SK-N-SH (cell line): ENCODE measurements at regions not wholly inside any gene's neighbourhood (a gene's known extent, or its start where the extent isn't known, plus 50 kb on each side); places are given as distances from the start of the nearest gene placed in this dataset.

Source experiments
- CTCF ChIA-PET: fragments of 300-600, 350-600 bp; formaldehyde crosslinking; extraction: SDS; loops from one replicate; lab custom pipeline; 2021; lab: Yijun Ruan, JAX
- POLR2A ChIA-PET: fragments of 350-600 bp; sonication (Branson Sonifier 250); formaldehyde crosslinking; extraction: SDS; loops from one replicate; lab custom pipeline; 2020; ENCODE audit warnings: antibody characterized with exemption, inconsistent platforms; lab: Yijun Ruan, JAX
- DNase-seq: peaks from one replicate; pipeline ENCODE4 v3.0.0; 2012
- H2AFZ ChIP-seq: fragments of 200-600 bp; sonication (generic); 2 replicates; pipeline ENCODE4 v1.8.1; 2016; ENCODE audit warnings: antibody characterized with exemption, mild to moderate bottlenecking, low read depth
- H3F3A ChIP-seq: fragments of 200-600 bp; sonication (generic); replicated peaks from 2 replicates; pipeline ENCODE3; 2016; ENCODE audit warnings: antibody characterized with exemption, mild to moderate bottlenecking; ENCODE audit not compliant: insufficient read depth
- H3K27ac ChIP-seq, 2 experiments: fragments of 200-500 bp in 1 of 2; fragments of 200-600 bp in 1 of 2; sonication (Bioruptor generic) in 1 of 2; sonication (generic), shearing (Covaris generic) in 1 of 2; 2 replicates each; pipeline versions ENCODE4 v1.5.1 to v1.6.1; 2014 to 2016; ENCODE audit warnings: low read depth in 2 of 2, inconsistent platforms in 1 of 2, low read length in 1 of 2, mild to moderate bottlenecking in 1 of 2, mixed read lengths in 1 of 2
- H3K27me3 ChIP-seq: fragments of 200-600 bp; sonication (generic), shearing (Covaris generic); 2 replicates; pipeline ENCODE4 v1.6.1; 2016; ENCODE audit warnings: mixed run types; ENCODE audit not compliant: insufficient read depth
- H3K36me3 ChIP-seq, 2 experiments: fragments of 200-500 bp in 1 of 2; fragments of 200-600 bp in 1 of 2; sonication (Bioruptor generic) in 1 of 2; sonication (generic) in 1 of 2; replicated peaks in 1 of 2; 2 replicates each; pipeline versions ENCODE3 to v1.5.1; 2014 to 2016; ENCODE audit warnings: low read length in 1 of 2, mild to moderate bottlenecking in 1 of 2; ENCODE audit not compliant: insufficient read depth in 2 of 2, control insufficient read depth in 1 of 2
- H3K4me1 ChIP-seq, 2 experiments: fragments of 200-500 bp in 1 of 2; fragments of 200-600 bp in 1 of 2; sonication (Bioruptor generic) in 1 of 2; sonication (generic), shearing (Covaris generic) in 1 of 2; 2 replicates each; pipeline versions ENCODE4 v1.5.1 to v1.6.1; 2014 to 2016; ENCODE audit warnings: low read depth in 1 of 2, low read length in 1 of 2, mixed run types in 1 of 2; ENCODE audit not compliant: insufficient read depth in 2 of 2, control insufficient read depth in 1 of 2
- H3K4me2 ChIP-seq: fragments of 200-600 bp; sonication (generic), shearing (Covaris generic); 2 replicates; pipeline ENCODE4 v1.6.1; 2017; ENCODE audit warnings: mixed run types
- H3K4me3 ChIP-seq, 2 experiments: fragments of 200-500 bp in 1 of 2; fragments of 200-600 bp in 1 of 2; sonication (Bioruptor generic) in 1 of 2; sonication (generic), shearing (Covaris generic) in 1 of 2; 2 replicates each; pipeline versions ENCODE4 v1.5.1 to v1.8.1; 2014 to 2016; ENCODE audit warnings: low read depth in 2 of 2, inconsistent platforms in 1 of 2, low read length in 1 of 2, mild to moderate bottlenecking in 1 of 2, mixed read lengths in 1 of 2, moderate library complexity in 1 of 2
- H3K79me2 ChIP-seq: fragments of 200-600 bp; sonication (generic); 2 replicates; pipeline ENCODE4 v1.8.1; 2017; ENCODE audit warnings: mild to moderate bottlenecking; ENCODE audit not compliant: insufficient read depth
- H3K9ac ChIP-seq: fragments of 200-600 bp; sonication (generic); 2 replicates; pipeline ENCODE4 v1.6.1; 2017; ENCODE audit warnings: mixed run types
- H3K9me2 ChIP-seq: fragments of 200-600 bp; sonication (generic); 2 replicates; pipeline ENCODE4 v1.6.1; 2017; ENCODE audit warnings: mixed run types
- H3K9me3 ChIP-seq: fragments of 200-600 bp; sonication (generic); 2 replicates; pipeline ENCODE4 v1.6.1; 2017; ENCODE audit warnings: mixed run types, mild to moderate bottlenecking, moderate library complexity
- H4K20me1 ChIP-seq: fragments of 200-600 bp; sonication (generic); 2 replicates; pipeline ENCODE4 v1.6.1; 2017; ENCODE audit warnings: mild to moderate bottlenecking, mixed run types; ENCODE audit not compliant: insufficient read depth
- CHD2 ChIP-seq: fragments of 150-350 bp; IDR thresholded peaks from 2 replicates; pipeline ENCODE4 v1.6.1; 2018; ENCODE audit warnings: low read length; ENCODE audit not compliant: partially characterized antibody
- ELF1 ChIP-seq: IDR thresholded peaks from 2 replicates; pipeline ENCODE4 v1.4.0; 2012
- EP300 ChIP-seq, 2 experiments: IDR thresholded peaks; 2 replicates each; pipeline versions ENCODE4 v1.4.0 to v1.6.1; 2012; ENCODE audit warnings: borderline replicate concordance in 1 of 2, low read depth in 1 of 2, low read length in 1 of 2
- EZH2phosphoT487 ChIP-seq: fragments of 200-600 bp; sonication (generic); IDR thresholded peaks from 2 replicates; pipeline ENCODE4 v1.6.1; 2017; ENCODE audit warnings: low read depth, mixed run types, mild to moderate bottlenecking, antibody characterized with exemption, moderate library complexity, borderline replicate concordance
- FOSL2 ChIP-seq: IDR thresholded peaks from 2 replicates; pipeline ENCODE4 v1.4.0; 2012; ENCODE audit warnings: low read depth, mild to moderate bottlenecking, moderate library complexity, borderline replicate concordance
- FOXJ3 ChIP-seq: sonication (generic); formaldehyde crosslinking; IDR thresholded peaks from 2 replicates; pipeline ENCODE4 v1.5.1; 2020; ENCODE audit warnings: mild to moderate bottlenecking, missing genetic modification reagents
- FOXM1 ChIP-seq: IDR thresholded peaks from 2 replicates; pipeline ENCODE4 v1.4.0; 2012; ENCODE audit warnings: low read depth, mild to moderate bottlenecking
- GABPA ChIP-seq: IDR thresholded peaks from 2 replicates; pipeline ENCODE4 v1.4.0; 2012; ENCODE audit warnings: low read depth, mild to moderate bottlenecking
- GATA2 ChIP-seq: sonication (generic); formaldehyde crosslinking; IDR thresholded peaks from 2 replicates; pipeline ENCODE4 v1.5.0; 2020; ENCODE audit warnings: mild to moderate bottlenecking, missing genetic modification reagents
- JUND ChIP-seq: IDR thresholded peaks from 2 replicates; pipeline ENCODE4 v1.4.0; 2012
- MEF2A ChIP-seq: IDR thresholded peaks from 2 replicates; pipeline ENCODE4 v1.4.0; 2012; ENCODE audit warnings: low read depth, borderline replicate concordance
- MXI1 ChIP-seq: IDR thresholded peaks from 2 replicates; pipeline ENCODE4 v1.6.1; 2012; ENCODE audit warnings: mild to moderate bottlenecking, low read depth, low read length, improper control_type of control experiment
- NRF1 ChIP-seq: IDR thresholded peaks from 2 replicates; pipeline ENCODE4 v1.6.1; 2012; ENCODE audit warnings: low read depth, mild to moderate bottlenecking, low read length
- RFX5 ChIP-seq: IDR thresholded peaks from 2 replicates; pipeline ENCODE4 v1.6.1; 2012; ENCODE audit warnings: mild to moderate bottlenecking, improper control_type of control experiment, low read length
- RXRA ChIP-seq: IDR thresholded peaks from 2 replicates; pipeline ENCODE4 v1.4.0; 2012; ENCODE audit warnings: low read depth, mild to moderate bottlenecking, borderline replicate concordance
- SMC3 ChIP-seq: IDR thresholded peaks from 2 replicates; pipeline ENCODE4 v1.6.1; 2012; ENCODE audit warnings: low read depth, low read length, improper control_type of control experiment
- TCF12 ChIP-seq: IDR thresholded peaks from 2 replicates; pipeline ENCODE4 v1.4.0; 2012
- TEAD4 ChIP-seq: IDR thresholded peaks from 2 replicates; pipeline ENCODE4 v1.4.0; 2012; ENCODE audit warnings: mild to moderate bottlenecking, borderline replicate concordance; ENCODE audit not compliant: insufficient read depth
- WGBS: methylation state at CpG from one replicate; pipeline ENCODE4 v1.1.6; 2017; ENCODE audit warnings: low lambda C conversion rate; 5-methylcytosine and 5-hydroxymethylcytosine counted together
- TF ChIP-seq, protein P1 (sequence below): IDR thresholded peaks from 2 replicates; pipeline ENCODE4 v1.6.1; 2012; ENCODE audit warnings: mild to moderate bottlenecking, low read depth, low read length, moderate library complexity
- TF ChIP-seq, protein P2 (sequence below): fragments of 150-350 bp; IDR thresholded peaks from 2 replicates; pipeline ENCODE4 v1.6.1; 2016; ENCODE audit warnings: mild to moderate bottlenecking, low read depth, low read length
- TF ChIP-seq, protein P3 (sequence below): IDR thresholded peaks from 2 replicates; pipeline ENCODE4 v1.4.0; 2012; ENCODE audit warnings: low read depth

DNA sequence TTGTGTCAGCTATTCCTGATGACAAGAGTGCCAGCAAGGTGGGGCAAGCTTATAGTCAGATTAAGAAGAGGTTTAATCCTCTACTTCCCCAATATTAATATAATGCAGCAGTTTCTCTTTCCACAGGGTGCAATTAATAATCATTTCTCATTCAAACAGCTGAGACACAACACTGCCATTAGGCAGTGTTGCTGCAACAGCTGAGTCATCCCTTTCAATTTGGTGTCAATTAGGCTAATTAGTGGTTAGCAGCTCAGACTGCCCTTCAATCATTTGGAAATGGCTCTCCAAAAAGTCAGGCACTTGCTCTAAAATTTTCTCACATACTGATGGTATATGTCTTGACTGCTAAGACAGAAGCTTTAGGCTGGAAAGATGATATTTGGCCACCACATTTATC, 265.7 kb upstream of the FAM241A start:
- H2AFZ ChIP-seq = no peak overlapping the region
- no peak overlapping the region for H3K9ac ChIP-seq
- DNase-seq = no peak
- H3F3A ChIP-seq = no peaks in the 10 kb centered on the region
- no peaks in the 10 kb centered on the region for H3K9me3 ChIP-seq
- H3K4me2 ChIP-seq = no peak overlapping the region
- ChIA-PET CTCF (no interaction called here), POLR2A (no interaction called here)
- no peak overlapping the region for H3K4me3 ChIP-seq
- no peak overlapping the region for H3K27ac ChIP-seq
- no peaks in the 10 kb centered on the region for H4K20me1 ChIP-seq
- TF ChIP-seq MEF2A = no peak
- no peak for TF ChIP-seq NRF1
- TF ChIP-seq JUND = no peak
- TF ChIP-seq, protein P1, sequence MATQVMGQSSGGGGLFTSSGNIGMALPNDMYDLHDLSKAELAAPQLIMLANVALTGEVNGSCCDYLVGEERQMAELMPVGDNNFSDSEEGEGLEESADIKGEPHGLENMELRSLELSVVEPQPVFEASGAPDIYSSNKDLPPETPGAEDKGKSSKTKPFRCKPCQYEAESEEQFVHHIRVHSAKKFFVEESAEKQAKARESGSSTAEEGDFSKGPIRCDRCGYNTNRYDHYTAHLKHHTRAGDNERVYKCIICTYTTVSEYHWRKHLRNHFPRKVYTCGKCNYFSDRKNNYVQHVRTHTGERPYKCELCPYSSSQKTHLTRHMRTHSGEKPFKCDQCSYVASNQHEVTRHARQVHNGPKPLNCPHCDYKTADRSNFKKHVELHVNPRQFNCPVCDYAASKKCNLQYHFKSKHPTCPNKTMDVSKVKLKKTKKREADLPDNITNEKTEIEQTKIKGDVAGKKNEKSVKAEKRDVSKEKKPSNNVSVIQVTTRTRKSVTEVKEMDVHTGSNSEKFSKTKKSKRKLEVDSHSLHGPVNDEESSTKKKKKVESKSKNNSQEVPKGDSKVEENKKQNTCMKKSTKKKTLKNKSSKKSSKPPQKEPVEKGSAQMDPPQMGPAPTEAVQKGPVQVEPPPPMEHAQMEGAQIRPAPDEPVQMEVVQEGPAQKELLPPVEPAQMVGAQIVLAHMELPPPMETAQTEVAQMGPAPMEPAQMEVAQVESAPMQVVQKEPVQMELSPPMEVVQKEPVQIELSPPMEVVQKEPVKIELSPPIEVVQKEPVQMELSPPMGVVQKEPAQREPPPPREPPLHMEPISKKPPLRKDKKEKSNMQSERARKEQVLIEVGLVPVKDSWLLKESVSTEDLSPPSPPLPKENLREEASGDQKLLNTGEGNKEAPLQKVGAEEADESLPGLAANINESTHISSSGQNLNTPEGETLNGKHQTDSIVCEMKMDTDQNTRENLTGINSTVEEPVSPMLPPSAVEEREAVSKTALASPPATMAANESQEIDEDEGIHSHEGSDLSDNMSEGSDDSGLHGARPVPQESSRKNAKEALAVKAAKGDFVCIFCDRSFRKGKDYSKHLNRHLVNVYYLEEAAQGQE = no peak
- no peak for TF ChIP-seq TEAD4
- no peak for TF ChIP-seq SMC3
- no peak for TF ChIP-seq GATA2 (CRISPR knock-in tag)
- TF ChIP-seq FOSL2 = no peak
- TF ChIP-seq, protein P2, sequence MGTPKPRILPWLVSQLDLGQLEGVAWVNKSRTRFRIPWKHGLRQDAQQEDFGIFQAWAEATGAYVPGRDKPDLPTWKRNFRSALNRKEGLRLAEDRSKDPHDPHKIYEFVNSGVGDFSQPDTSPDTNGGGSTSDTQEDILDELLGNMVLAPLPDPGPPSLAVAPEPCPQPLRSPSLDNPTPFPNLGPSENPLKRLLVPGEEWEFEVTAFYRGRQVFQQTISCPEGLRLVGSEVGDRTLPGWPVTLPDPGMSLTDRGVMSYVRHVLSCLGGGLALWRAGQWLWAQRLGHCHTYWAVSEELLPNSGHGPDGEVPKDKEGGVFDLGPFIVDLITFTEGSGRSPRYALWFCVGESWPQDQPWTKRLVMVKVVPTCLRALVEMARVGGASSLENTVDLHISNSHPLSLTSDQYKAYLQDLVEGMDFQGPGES = no peak
- TF ChIP-seq CHD2 = no peak
- no peaks in the 10 kb centered on the region for H3K36me3 ChIP-seq
- peaks cover 4% of the 10 kb centered on the region; the same call in 1 of the 2 replicates for H3K9me2 ChIP-seq
- H3K27me3 ChIP-seq = no peaks in the 10 kb centered on the region
- H3K79me2 ChIP-seq = no peaks in the 10 kb centered on the region
- no peaks in the 10 kb centered on the region for H3K4me1 ChIP-seq

DNA sequence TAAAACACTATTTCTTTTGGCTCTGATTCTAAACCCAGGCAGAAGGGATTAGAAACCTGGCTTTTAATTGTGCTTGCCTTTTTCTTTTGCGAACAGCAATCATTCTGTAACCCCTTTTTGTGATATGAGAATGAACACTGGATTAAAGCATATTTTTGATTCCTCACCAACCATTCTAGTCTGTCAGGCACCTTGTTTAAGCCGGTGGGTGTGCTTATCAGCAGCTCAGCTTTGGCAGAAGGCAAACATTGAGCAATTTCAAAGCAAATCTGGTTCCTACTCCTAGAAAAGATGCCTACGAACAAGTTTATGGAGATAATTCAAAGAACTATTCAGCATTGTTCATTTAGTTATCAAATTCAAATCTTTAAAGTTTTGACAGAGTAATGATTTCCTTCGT, 265.1 kb upstream of the FAM241A start:
- Histone ChIP-seq H3K4me2 (no peak overlapping the region), H3K27me3 (no peaks in the 10 kb centered on the region), H3K79me2 (no peaks in the 10 kb centered on the region), H3K27ac (no peak overlapping the region), H2AFZ (0 out of 2 replicates have a peak overlapping the region, but pooled peaks have one; percentile 14), H3K9ac (no peak overlapping the region), H3K36me3 (no peaks in the 10 kb centered on the region), H3K9me2 (peaks cover 4% of the 10 kb centered on the region; the same call in 1 of the 2 replicates), H4K20me1 (no peaks in the 10 kb centered on the region), H3K9me3 (no peaks in the 10 kb centered on the region), H3K4me1 (no peaks in the 10 kb centered on the region), H3K4me3 (no peak overlapping the region), H3F3A (no peaks in the 10 kb centered on the region)
- DNase-seq = no peak
- TF ChIP-seq, protein P1 = no peak
- no peak for TF ChIP-seq EP300 (IDR thresholded peaks at IDR 0.05; ENCODE audit: borderline replicate concordance in 1 of 2, low read depth in 1 of 2, low read length in 1 of 2)
- TF ChIP-seq JUND = no peak
- no peak for TF ChIP-seq GABPA
- TF ChIP-seq TCF12 = no peak
- no peak for TF ChIP-seq RFX5
- no peak for TF ChIP-seq EZH2phosphoT487
- no peak for TF ChIP-seq MXI1
- TF ChIP-seq, protein P3, sequence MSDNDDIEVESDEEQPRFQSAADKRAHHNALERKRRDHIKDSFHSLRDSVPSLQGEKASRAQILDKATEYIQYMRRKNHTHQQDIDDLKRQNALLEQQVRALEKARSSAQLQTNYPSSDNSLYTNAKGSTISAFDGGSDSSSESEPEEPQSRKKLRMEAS = no peak
- TF ChIP-seq FOSL2 = no peak
- TF ChIP-seq FOXJ3 = no peak
- TF ChIP-seq RXRA = no peak
- TF ChIP-seq FOXM1 = no peak
- no peak for TF ChIP-seq ELF1
- CTCF ChIA-PET = no interaction called here
- POLR2A ChIA-PET = no interaction called here
- WGBS = 2% methylated on average over 4 of the region's 4 CpGs
